IMR-90 (cell line): ENCODE measurements at regions not wholly inside any gene's neighbourhood (a gene's known extent, or its start where the extent isn't known, plus 50 kb on each side); places are given as distances from the start of the nearest gene placed in this dataset.

ENCODE experiments used
- ATAC-seq: fragments of 200-7000 bp; cut with Tn5 transposase; 2 replicates; pipeline ENCODE4 v1.9.1; 2020; ENCODE audit warnings: low read depth, mild to moderate bottlenecking, moderate library complexity
- BruUV-seq: library from RNA; stranded (reverse); fragments of 400-500 nt; replicated peaks from 2 replicates; lab custom pipeline; 2021; lab: Mats Ljungman, UMichigan
- CTCF ChIA-PET: fragments of 300-600 bp; formaldehyde crosslinking; extraction: SDS; loops from one replicate; lab custom pipeline; 2021; ENCODE audit warnings: antibody characterized with exemption; lab: Yijun Ruan, JAX
- POLR2A ChIA-PET: fragments of 300-600 bp; sonication (Branson Sonifier 250); formaldehyde crosslinking; loops from one replicate; lab custom pipeline; 2022; ENCODE audit warnings: antibody characterized with exemption; ENCODE audit not compliant: unreplicated experiment; lab: Charles Lee
- DNase-seq: peaks from one replicate; pipeline ENCODE4 v3.0.0; 2013
- H2AFZ ChIP-seq: replicated peaks from 2 replicates; pipeline ENCODE3; 2013; ENCODE audit warnings: low read length, mild to moderate bottlenecking; ENCODE audit not compliant: poor library complexity
- H2AK5ac ChIP-seq: 2 replicates; pipeline ENCODE4 v1.6.1; 2013; ENCODE audit warnings: low read depth, low read length, inconsistent platforms
- H2AK9ac ChIP-seq: replicated peaks from 2 replicates; pipeline ENCODE3; 2013; ENCODE audit warnings: mild to moderate bottlenecking, low read depth, low read length, moderate library complexity; ENCODE audit not compliant: poor library complexity
- H2BK120ac ChIP-seq: 2 replicates; pipeline ENCODE4 v1.6.1; 2013; ENCODE audit warnings: low read depth, low read length, inconsistent platforms
- H2BK15ac ChIP-seq: 3 replicates; pipeline ENCODE4 v1.6.1; 2013; ENCODE audit warnings: low read depth, low read length, inconsistent platforms
- H2BK20ac ChIP-seq: 2 replicates; pipeline ENCODE4 v1.6.1; 2013; ENCODE audit warnings: low read depth, mild to moderate bottlenecking, inconsistent platforms, low read length, moderate library complexity
- H2BK5ac ChIP-seq: 2 replicates; pipeline ENCODE4 v1.6.1; 2013; ENCODE audit warnings: mild to moderate bottlenecking, low read depth, low read length, inconsistent platforms; ENCODE audit not compliant: poor library complexity, severe bottlenecking
- H3K14ac ChIP-seq: replicated peaks from 2 replicates; pipeline ENCODE4 v1.6.1; 2013; ENCODE audit warnings: low read depth, low read length, inconsistent platforms
- H3K18ac ChIP-seq: 2 replicates; pipeline ENCODE4 v1.6.1; 2013; ENCODE audit warnings: low read depth, low read length, control low read depth
- H3K23ac ChIP-seq: 2 replicates; pipeline ENCODE4 v1.6.1; 2013; ENCODE audit warnings: low read depth, low read length, inconsistent platforms
- H3K27ac ChIP-seq: 2 replicates; pipeline ENCODE4 v1.5.1; 2013; ENCODE audit warnings: mild to moderate bottlenecking, control low read depth, low read length; ENCODE audit not compliant: insufficient read depth
- H3K27me3 ChIP-seq: 2 replicates; pipeline ENCODE4 v1.6.1; 2013; ENCODE audit warnings: low read length; ENCODE audit not compliant: control insufficient read depth, insufficient read depth
- H3K36me3 ChIP-seq: 2 replicates; pipeline ENCODE4 v1.6.1; 2013; ENCODE audit warnings: low read length, mixed read lengths; ENCODE audit not compliant: control insufficient read depth, insufficient read depth
- H3K4ac ChIP-seq: 2 replicates; pipeline ENCODE4 v1.6.1; 2013; ENCODE audit warnings: low read depth, low read length, inconsistent platforms
- H3K4me1 ChIP-seq: 2 replicates; pipeline ENCODE4 v1.6.1; 2013; ENCODE audit warnings: low read length, mixed read lengths; ENCODE audit not compliant: control insufficient read depth, insufficient read depth
- H3K4me2 ChIP-seq: 2 replicates; pipeline ENCODE4 v1.6.1; 2013; ENCODE audit warnings: low read depth, mild to moderate bottlenecking, control low read depth, low read length, moderate library complexity
- H3K4me3 ChIP-seq: 2 replicates; pipeline ENCODE4 v1.5.1; 2013; ENCODE audit warnings: low read depth, mild to moderate bottlenecking, control low read depth, low read length, moderate library complexity; ENCODE audit not compliant: insufficient read depth
- H3K56ac ChIP-seq: 2 replicates; pipeline ENCODE4 v1.6.1; 2013; ENCODE audit warnings: low read length, inconsistent platforms; ENCODE audit not compliant: insufficient read depth; ENCODE audit errors: extremely low read depth
- H3K79me1 ChIP-seq, 2 experiments: 2 replicates each; pipeline ENCODE4 v1.6.1; 2013; ENCODE audit warnings: low read length in 2 of 2, inconsistent platforms in 1 of 2, low read depth in 1 of 2
- H3K9ac ChIP-seq: 2 replicates; pipeline ENCODE4 v1.6.1; 2013; ENCODE audit warnings: low read depth, low read length, control low read depth
- H3K9me1 ChIP-seq: 2 replicates; pipeline ENCODE4 v1.6.1; 2013; ENCODE audit warnings: low read length, inconsistent platforms; ENCODE audit not compliant: insufficient read depth
- H3K9me3 ChIP-seq: 2 replicates; pipeline ENCODE4 v1.6.1; 2013; ENCODE audit warnings: low read length; ENCODE audit not compliant: control insufficient read depth, insufficient read depth
- H4K20me1 ChIP-seq: 2 replicates; pipeline ENCODE4 v1.6.1; 2013; ENCODE audit warnings: low read length, inconsistent platforms; ENCODE audit not compliant: insufficient read depth
- H4K5ac ChIP-seq: 2 replicates; pipeline ENCODE4 v1.6.1; 2013; ENCODE audit warnings: mild to moderate bottlenecking, low read depth, low read length, control low read depth
- H4K8ac ChIP-seq, 2 experiments: 2 replicates each; pipeline ENCODE4 v1.6.1; 2013; ENCODE audit warnings: low read depth in 2 of 2, low read length in 2 of 2, control low read depth in 1 of 2, inconsistent platforms in 1 of 2
- H4K91ac ChIP-seq: 2 replicates; pipeline ENCODE4 v1.6.1; 2013; ENCODE audit warnings: low read depth, low read length, inconsistent platforms; ENCODE audit not compliant: insufficient read depth
- BHLHE40 ChIP-seq: fragments of 150-350 bp; IDR thresholded peaks from 2 replicates; pipeline ENCODE4 v1.6.1; 2016; ENCODE audit warnings: mild to moderate bottlenecking, low read depth, low read length
- CEBPB ChIP-seq: IDR thresholded peaks from 2 replicates; pipeline ENCODE4 v1.6.1; 2012; ENCODE audit warnings: low read depth, low read length, improper control_type of control experiment
- CHD1 ChIP-seq: IDR thresholded peaks from 2 replicates; pipeline ENCODE4 v1.6.1; 2012; ENCODE audit warnings: low read depth, low read length, improper control_type of control experiment
- CTCF ChIP-seq: conservative IDR thresholded peaks from 2 replicates; pipeline ENCODE4 v1.5.1; 2012; ENCODE audit warnings: mild to moderate bottlenecking, low read depth, low read length, improper control_type of control experiment
- ELK1 ChIP-seq: fragments of 150-350 bp; IDR thresholded peaks from 2 replicates; pipeline ENCODE4 v1.6.1; 2016; ENCODE audit warnings: low read depth, mild to moderate bottlenecking, low read length, moderate library complexity, borderline replicate concordance
- FOS ChIP-seq: fragments of 150-350 bp; IDR thresholded peaks from 2 replicates; pipeline ENCODE4 v1.6.1; 2016; ENCODE audit warnings: low read depth, low read length
- MAFK ChIP-seq: IDR thresholded peaks from 2 replicates; pipeline ENCODE4 v1.6.1; 2012; ENCODE audit warnings: low read depth, low read length, improper control_type of control experiment
- MAZ ChIP-seq: IDR thresholded peaks from 2 replicates; pipeline ENCODE4 v1.6.1; 2012; ENCODE audit warnings: low read depth, mild to moderate bottlenecking, low read length, improper control_type of control experiment, moderate library complexity, borderline replicate concordance
- MXI1 ChIP-seq: IDR thresholded peaks from 2 replicates; pipeline ENCODE4 v1.6.1; 2012; ENCODE audit warnings: low read depth, mild to moderate bottlenecking, low read length, moderate library complexity, borderline replicate concordance
- NFE2L2 ChIP-seq: fragments of 150-350 bp; IDR thresholded peaks from 2 replicates; pipeline ENCODE4 v1.6.1; 2016; ENCODE audit warnings: low read depth, mild to moderate bottlenecking, low read length
- POLR2A ChIP-seq: IDR thresholded peaks from 2 replicates; pipeline ENCODE4 v1.6.1; 2012; ENCODE audit warnings: mild to moderate bottlenecking, low read depth, low read length
- RAD21 ChIP-seq: IDR thresholded peaks from 2 replicates; pipeline ENCODE4 v1.6.1; 2012; ENCODE audit warnings: low read length, improper control_type of control experiment
- RCOR1 ChIP-seq: IDR thresholded peaks from 2 replicates; pipeline ENCODE4 v1.6.1; 2012; ENCODE audit warnings: mild to moderate bottlenecking, low read length, improper control_type of control experiment; ENCODE audit not compliant: insufficient replicate concordance
- RFX5 ChIP-seq: IDR thresholded peaks from 2 replicates; pipeline ENCODE4 v1.8.0; 2012; ENCODE audit warnings: low read depth, mild to moderate bottlenecking, low read length, moderate library complexity
- SMC3 ChIP-seq: fragments of 150-350 bp; IDR thresholded peaks from 2 replicates; pipeline ENCODE4 v1.6.1; 2016; ENCODE audit warnings: low read depth, mild to moderate bottlenecking, antibody characterized with exemption, low read length, moderate library complexity
- USF2 ChIP-seq: fragments of 150-350 bp; IDR thresholded peaks from 2 replicates; pipeline ENCODE4 v1.6.1; 2017; ENCODE audit warnings: mild to moderate bottlenecking, antibody characterized with exemption, low read length, low read depth
- WGBS, 2 experiments: methylation state at CpG; one replicate each; pipeline versions ENCODE4 v1.1.5 to v1.1.7; 2013; ENCODE audit warnings: missing lambda C conversion rate in 2 of 2; ENCODE audit not compliant: insufficient read length in 1 of 2; ENCODE audit errors: extremely low coverage in 2 of 2; 5-methylcytosine and 5-hydroxymethylcytosine counted together
- dilution Hi-C: fragments of 300-500 bp; cut with HindIII; formaldehyde crosslinking; loops from one replicate; pipeline ENCODE4 v1.14.3; 2018; ENCODE audit warnings: low sequenced_read_pairs; ENCODE audit not compliant: unreplicated experiment
- in situ Hi-C: fragments of 300-500 bp; cut with MboI; formaldehyde crosslinking; loops from 3 replicates; pipeline ENCODE4 v1.14.3; 2019; ENCODE audit warnings: low sequenced_read_pairs, inconsistent platforms, mixed read lengths
- intact Hi-C: fragments of 100-400 bp; cut with micrococcal nuclease; formaldehyde crosslinking; loops from 2 replicates; pipeline ENCODE4 v1.10.0; 2022

- no peak overlapping the region for H3K23ac ChIP-seq
- no peak overlapping the region for H2AFZ ChIP-seq
- H3K4ac ChIP-seq: no peak overlapping the region
- in situ Hi-C loops: no loop called here
- DNase-seq (no peak), ATAC-seq (no peak)
- H2BK5ac ChIP-seq: no peak overlapping the region
- POLR2A ChIA-PET: no interaction called here
- H3K27me3 ChIP-seq: no peaks in the 10 kb centered on the region
- H3K4me3 ChIP-seq: no peak overlapping the region
- no CpG with 5 or more reads among the region's 2 CpGs for WGBS, 2 experiments
- no peak overlapping the region for H3K18ac ChIP-seq
- no peak overlapping the region for H3K4me2 ChIP-seq
- CTCF ChIA-PET: no interaction called here
- H3K9me3 ChIP-seq: peaks cover 8% of the 10 kb centered on the region
- no peak overlapping the region for H3K14ac ChIP-seq
- H2BK20ac ChIP-seq: no peak overlapping the region
- no peak for TF ChIP-seq RFX5
- TF ChIP-seq USF2: no peak
- TF ChIP-seq FOS: no peak
- TF ChIP-seq MAFK: no peak
- TF ChIP-seq CTCF: no peak
- no peak for TF ChIP-seq RAD21
- no peak for TF ChIP-seq ELK1
- no peak for TF ChIP-seq POLR2A
- TF ChIP-seq NFE2L2: no peak
- no peak for TF ChIP-seq CEBPB
- no peak for TF ChIP-seq BHLHE40
- TF ChIP-seq CHD1: no peak
- TF ChIP-seq MXI1: no peak
- TF ChIP-seq SMC3: no peak
- TF ChIP-seq MAZ: no peak
- no peak for TF ChIP-seq RCOR1
- no peak overlapping the region for H3K56ac ChIP-seq
- no peaks in the 10 kb centered on the region for H3K36me3 ChIP-seq
- intact Hi-C loops: no loop called here
- H2AK9ac ChIP-seq: no peak overlapping the region
- no peak overlapping the region for H2BK120ac ChIP-seq
- no peak overlapping the region for H3K9ac ChIP-seq
- H2AK5ac ChIP-seq: no peak overlapping the region
- no peak overlapping the region for H4K91ac ChIP-seq
- no peak overlapping the region for H3K27ac ChIP-seq
- no peaks in the 10 kb centered on the region for H3K4me1 ChIP-seq
- no peak overlapping the region for H2BK15ac ChIP-seq
- no peaks in the 10 kb centered on the region for H4K20me1 ChIP-seq
- no peak overlapping the region for H4K5ac ChIP-seq
- BruUV-seq: no TSS peak
- no peaks in the 10 kb centered on the region for H3K9me1 ChIP-seq
- no peaks in the 10 kb centered on the region for H3K79me1 ChIP-seq
- dilution Hi-C loops: no loop called here
- H4K8ac ChIP-seq: no peak overlapping the region
Observed at GRCh38 chr5:174275959-174276358, 230.5 kb downstream of the NSG2 start.
